CD14-positive monocyte (primary cell): ENCODE measurements at regions not wholly inside any gene's neighbourhood (a gene's known extent, or its start where the extent isn't known, plus 50 kb on each side); places are given as distances from the start of the nearest gene placed in this dataset.

ENCODE experiments used
- DNase-seq, 3 donors: peaks; one replicate each; pipeline ENCODE4 v3.0.0-alpha.2; 2011 to 2022
- H2AFZ ChIP-seq: 2 replicates; pipeline ENCODE4 v1.6.0; 2012; ENCODE audit warnings: mild to moderate bottlenecking, low read depth, low read length, inconsistent platforms; ENCODE audit not compliant: insufficient read depth, poor library complexity, severe bottlenecking
- H3K27ac ChIP-seq, 2 donors: 1 replicate in 1 of 2; 2 replicates in 1 of 2; pipeline ENCODE4 v1.5.1; 2012 to 2013; ENCODE audit warnings: low read length in 2 of 2, control low read depth in 1 of 2, inconsistent platforms in 1 of 2, low read depth in 1 of 2, mild to moderate bottlenecking in 1 of 2
- H3K27me3 ChIP-seq, 2 donors: one replicate each; pipeline versions ENCODE4 v1.6.0 to v1.6.1; 2011 to 2013; ENCODE audit warnings: low read length in 2 of 2; ENCODE audit not compliant: control insufficient read depth in 2 of 2, insufficient read depth in 2 of 2
- H3K36me3 ChIP-seq, 2 donors: replicated peaks in 1 of 2; 1 replicate in 1 of 2; 2 replicates in 1 of 2; pipeline versions ENCODE4 v1.5.1 to v1.6.1; 2012 to 2013; ENCODE audit warnings: low read length in 2 of 2, control low read depth in 1 of 2, inconsistent platforms in 1 of 2, mild to moderate bottlenecking in 1 of 2; ENCODE audit not compliant: insufficient read depth in 2 of 2, control insufficient read depth in 1 of 2
- H3K4me1 ChIP-seq, 2 donors: 1 replicate in 1 of 2; 2 replicates in 1 of 2; pipeline versions ENCODE4 v1.5.1 to v1.6.1; 2012 to 2013; ENCODE audit warnings: low read length in 2 of 2, control low read depth in 1 of 2, inconsistent platforms in 1 of 2, mild to moderate bottlenecking in 1 of 2, moderate library complexity in 1 of 2; ENCODE audit not compliant: insufficient read depth in 2 of 2, control insufficient read depth in 1 of 2
- H3K4me2 ChIP-seq: replicated peaks from 2 replicates; pipeline ENCODE3; 2012; ENCODE audit warnings: low read length, moderate library complexity, mild to moderate bottlenecking; ENCODE audit not compliant: poor library complexity, severe bottlenecking; ENCODE audit errors: extremely low read depth
- H3K4me3 ChIP-seq, 3 experiments: fragments of 200-600 bp in 1 of 3; sonication (generic) in 1 of 3; replicated peaks in 1 of 3; 1 replicate in 2 of 3; 2 replicates in 1 of 3; pipeline ENCODE4 v1.5.1; 2011 to 2013; ENCODE audit warnings: low read length in 3 of 3, mild to moderate bottlenecking in 3 of 3, control low read depth in 2 of 3, low read depth in 2 of 3, inconsistent platforms in 1 of 3, moderate library complexity in 1 of 3
- H3K79me2 ChIP-seq: 2 replicates; pipeline ENCODE4 v1.6.0; 2012; ENCODE audit warnings: mild to moderate bottlenecking, control low read depth, inconsistent platforms, low read length, moderate library complexity; ENCODE audit not compliant: insufficient read depth
- H3K9ac ChIP-seq: 2 replicates; pipeline ENCODE4 v1.6.0; 2017; ENCODE audit warnings: low read length, mild to moderate bottlenecking; ENCODE audit not compliant: insufficient read depth, poor library complexity, severe bottlenecking
- H3K9me3 ChIP-seq, 2 donors: replicated peaks in 1 of 2; 1 replicate in 1 of 2; 2 replicates in 1 of 2; pipeline versions ENCODE4 v1.5.1 to v1.6.1; 2012 to 2013; ENCODE audit warnings: low read length in 2 of 2, control low read depth in 1 of 2; ENCODE audit not compliant: control insufficient read depth in 1 of 2, insufficient read depth in 1 of 2
- H4K20me1 ChIP-seq: 2 replicates; pipeline ENCODE4 v1.6.0; 2012; ENCODE audit warnings: mild to moderate bottlenecking, low read length, control low read depth, moderate library complexity; ENCODE audit not compliant: insufficient read depth
- H3K27ac Mint-ChIP-seq, 7 donors: one replicate each; pipeline ENCODE4 v1.8.0; 2020; ENCODE audit warnings: mild to moderate bottlenecking in 7 of 7, mixed read lengths in 7 of 7, moderate library complexity in 6 of 7, inconsistent platforms in 2 of 7
- H3K27me3 Mint-ChIP-seq, 3 donors: one replicate each; pipeline ENCODE4 v1.8.0; 2021 to 2022; ENCODE audit warnings: low read depth in 3 of 3, mild to moderate bottlenecking in 3 of 3, mixed read lengths in 3 of 3, moderate library complexity in 3 of 3, inconsistent platforms in 1 of 3
- H3K36me3 Mint-ChIP-seq, 2 donors: one replicate each; pipeline ENCODE4 v1.8.0; 2020; ENCODE audit warnings: mixed read lengths in 2 of 2, inconsistent platforms in 1 of 2, mild to moderate bottlenecking in 1 of 2
- H3K4me1 Mint-ChIP-seq: one replicate; pipeline ENCODE4 v1.8.0; 2020; ENCODE audit warnings: mild to moderate bottlenecking, mixed read lengths
- H3K4me3 Mint-ChIP-seq, 2 donors: one replicate each; pipeline ENCODE4 v1.8.0; 2020; ENCODE audit warnings: mild to moderate bottlenecking in 2 of 2, mixed read lengths in 2 of 2, moderate library complexity in 1 of 2
- H3K9me3 Mint-ChIP-seq, 7 donors: one replicate each; pipeline ENCODE4 v1.8.0; 2020 to 2022; ENCODE audit warnings: mixed read lengths in 7 of 7, mild to moderate bottlenecking in 6 of 7, moderate library complexity in 6 of 7, inconsistent platforms in 2 of 7
- CTCF ChIP-seq: fragments of 200-600 bp; IDR thresholded peaks from one replicate; pipeline ENCODE4 v1.8.0; 2022; ENCODE audit warnings: antibody characterized with exemption, mild to moderate bottlenecking
- WGBS: methylation state at CpG from one replicate; pipeline ENCODE4 v1.1.5; 2013; ENCODE audit warnings: missing lambda C conversion rate; ENCODE audit not compliant: insufficient coverage; 5-methylcytosine and 5-hydroxymethylcytosine counted together
- intact Hi-C, 2 donors: fragments of 100-400 bp; cut with micrococcal nuclease; formaldehyde crosslinking; loops; one replicate each; pipeline versions ENCODE4 v1.15.0 to v1.15.1; 2023

DNA sequence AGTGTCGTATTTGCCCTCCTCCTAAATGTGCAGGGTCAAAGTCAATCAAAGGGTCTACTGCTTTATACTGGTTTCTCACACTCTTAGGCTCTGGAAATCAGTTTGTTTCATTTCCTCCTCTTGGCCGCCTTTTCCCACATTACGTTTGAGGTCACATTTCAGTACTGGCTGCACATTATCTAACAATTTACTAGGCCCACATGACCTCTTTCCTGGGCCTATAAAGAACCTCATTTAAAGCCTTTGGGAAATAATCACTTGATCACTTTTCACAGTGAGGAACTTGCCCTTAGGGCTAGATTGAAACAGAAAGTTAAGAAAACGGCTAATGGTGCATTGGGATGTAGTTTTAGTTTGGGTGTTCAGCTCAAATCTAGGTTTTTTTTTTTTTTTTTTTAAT lies 497.5 kb downstream of the RERGL start:
- no peak overlapping the region for H3K4me3 ChIP-seq
- TF ChIP-seq CTCF, result no peak
- no peak overlapping the region for H2AFZ ChIP-seq
- H3K4me2 ChIP-seq, result no peak overlapping the region
- no peaks in the 10 kb centered on the region for H3K9me3 ChIP-seq
- no peaks in the 10 kb centered on the region for H3K4me1 Mint-ChIP-seq
- no peaks in the 10 kb centered on the region for H4K20me1 ChIP-seq
- H3K36me3 ChIP-seq, result no peaks in the 10 kb centered on the region
- H3K27ac Mint-ChIP-seq, result no peak overlapping the region
- 100% methylated on average over 3 of the region's 4 CpGs for WGBS
- H3K27ac ChIP-seq, result no peak overlapping the region
- no peaks in the 10 kb centered on the region for H3K4me1 ChIP-seq
- H3K27me3 Mint-ChIP-seq, result no peaks in the 10 kb centered on the region
- no peaks in the 10 kb centered on the region for H3K79me2 ChIP-seq
- peaks cover 0 to 2% (median 0%) of the 10 kb centered on the region in 7 donors for H3K9me3 Mint-ChIP-seq
- no peak overlapping the region for H3K9ac ChIP-seq
- H3K36me3 Mint-ChIP-seq, result no peaks in the 10 kb centered on the region
- H3K4me3 Mint-ChIP-seq, result no peak overlapping the region
- H3K27me3 ChIP-seq, result no peaks in the 10 kb centered on the region
- intact Hi-C loops, result no loop called here
- no peak for DNase-seq

DNA sequence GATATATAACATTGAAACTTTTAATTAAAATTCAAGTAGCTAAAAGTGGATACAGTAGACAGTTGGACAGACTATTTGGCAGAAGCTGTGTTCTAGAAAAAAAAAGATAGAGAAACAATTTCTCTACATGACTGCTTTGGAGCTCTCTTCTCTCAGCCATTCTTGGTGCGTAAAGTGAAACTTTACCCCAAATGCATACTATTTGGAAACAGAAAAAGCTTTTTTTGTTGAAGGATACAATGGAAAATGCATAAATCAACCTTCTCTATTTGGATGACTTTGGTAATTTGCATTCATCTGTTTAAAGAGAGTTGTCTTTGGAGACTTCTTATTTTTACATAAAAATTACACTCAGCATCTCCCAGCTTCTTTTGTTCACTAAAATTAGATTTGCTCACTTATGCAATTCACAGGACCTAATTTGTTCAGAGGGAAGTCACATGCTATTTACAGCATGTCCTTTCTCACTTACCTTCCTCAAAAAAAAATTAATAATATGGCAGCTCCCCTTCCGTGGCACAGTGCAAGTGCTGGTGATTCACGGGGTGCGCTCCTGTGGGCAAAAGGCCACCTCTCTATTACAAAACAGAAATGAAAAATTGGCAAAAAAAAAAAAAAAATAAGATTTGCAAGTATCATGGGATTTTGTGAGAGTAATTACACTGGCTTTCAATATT lies 498.9 kb downstream of the RERGL start:
- no peaks in the 10 kb centered on the region for H3K79me2 ChIP-seq
- DNase-seq, result no peak
- no peak overlapping the region for H3K4me3 ChIP-seq
- Mint-ChIP-seq H3K27me3 (no peaks in the 10 kb centered on the region), H3K9me3 (peaks cover 0 to 4% (median 0%) of the 10 kb centered on the region in 7 donors), H3K27ac (no peak overlapping the region), H3K4me1 (no peaks in the 10 kb centered on the region), H3K36me3 (no peaks in the 10 kb centered on the region), H3K4me3 (no peak overlapping the region)
- H4K20me1 ChIP-seq, result no peaks in the 10 kb centered on the region
- intact Hi-C loops, result no loop called here
- WGBS, result no CpG with 5 or more reads among the region's 4 CpGs
- H3K9me3 ChIP-seq, result no peaks in the 10 kb centered on the region
- no peak overlapping the region for H3K9ac ChIP-seq
- H3K4me1 ChIP-seq, result no peaks in the 10 kb centered on the region
- no peaks in the 10 kb centered on the region for H3K27me3 ChIP-seq
- H3K27ac ChIP-seq, result no peak overlapping the region
- H3K36me3 ChIP-seq, result no peaks in the 10 kb centered on the region
- no peak for TF ChIP-seq CTCF
- H2AFZ ChIP-seq, result no peak overlapping the region
- no peak overlapping the region for H3K4me2 ChIP-seq
